ENCODE measurements at regions not wholly inside any gene's neighbourhood (a gene's known extent, or its start where the extent isn't known, plus 50 kb on each side); places are given as distances from the start of the nearest gene placed in this dataset.

GRCh38 chr16:6888531-6888930, 444.1 kb upstream of the RBFOX1 start:
- no peak overlapping the region for H2AFZ ChIP-seq (ENCODE audit: low read depth, low read length)
- H4K20me1 ChIP-seq (ENCODE audit: insufficient read depth, low read length): no peaks in the 10 kb centered on the region
- no peak overlapping the region for H3K4me3 ChIP-seq (ENCODE audit: low read length)
- no peaks in the 10 kb centered on the region for H3K4me1 ChIP-seq (ENCODE audit: low read length)
- no peaks in the 10 kb centered on the region for H3K27me3 ChIP-seq (ENCODE audit: low read depth, low read length)
- H3K79me2 ChIP-seq (ENCODE audit: low read length): no peaks in the 10 kb centered on the region
- H3K9ac ChIP-seq (ENCODE audit: low read length): no peak overlapping the region
- H3K36me3 ChIP-seq (replicated peaks; ENCODE audit: low read depth, low read length): no peaks in the 10 kb centered on the region
- H3K4me2 ChIP-seq (ENCODE audit: low read length): no peak overlapping the region
- no peak overlapping the region for H3K27ac ChIP-seq (ENCODE audit: low read length)
- H3K9me3 ChIP-seq (ENCODE audit: insufficient read depth, low read length): no peaks in the 10 kb centered on the region
- TF ChIP-seq EZH2phosphoT487 (IDR thresholded peaks at IDR 0.05; ENCODE audit: low read depth): no peak
- no peak for TF ChIP-seq CTCF (IDR thresholded peaks at IDR 0.05; ENCODE audit: low read depth, low read length)

DNA sequence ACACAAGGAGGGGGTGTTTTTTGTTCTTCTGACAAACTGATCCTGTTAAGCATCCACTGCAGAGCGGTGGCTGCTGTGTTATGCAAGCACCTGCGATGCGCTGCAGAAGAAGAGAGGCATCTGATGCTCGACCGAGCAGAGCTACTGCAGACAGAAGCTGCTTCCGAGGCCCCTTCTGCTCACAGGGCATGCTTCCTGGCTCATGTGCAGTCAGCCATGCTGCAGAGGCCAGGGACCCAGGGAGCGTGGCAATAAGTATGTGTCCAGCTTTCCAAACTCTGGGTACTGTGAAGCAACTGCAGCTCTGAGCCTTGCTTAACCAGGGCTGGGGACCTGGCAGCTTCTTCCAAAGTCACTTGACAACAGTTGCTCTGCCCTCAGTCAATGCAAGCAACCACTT, 448.6 kb upstream of the RBFOX1 start:
- H3K79me2 ChIP-seq (ENCODE audit: low read length): no peaks in the 10 kb centered on the region
- no peak overlapping the region for H3K4me3 ChIP-seq (ENCODE audit: low read length)
- no peak overlapping the region for H2AFZ ChIP-seq (ENCODE audit: low read depth, low read length)
- no peaks in the 10 kb centered on the region for H3K27me3 ChIP-seq (ENCODE audit: low read depth, low read length)
- TF ChIP-seq EZH2phosphoT487 (IDR thresholded peaks at IDR 0.05; ENCODE audit: low read depth) (no peak), CTCF (IDR thresholded peaks at IDR 0.05; ENCODE audit: low read depth, low read length) (no peak)
- H3K4me2 ChIP-seq (ENCODE audit: low read length): no peak overlapping the region
- H4K20me1 ChIP-seq (ENCODE audit: insufficient read depth, low read length): no peaks in the 10 kb centered on the region
- H3K9me3 ChIP-seq (ENCODE audit: insufficient read depth, low read length): no peaks in the 10 kb centered on the region
- H3K36me3 ChIP-seq (replicated peaks; ENCODE audit: low read depth, low read length): no peaks in the 10 kb centered on the region
- no peak overlapping the region for H3K27ac ChIP-seq (ENCODE audit: low read length)
- H3K9ac ChIP-seq (ENCODE audit: low read length): no peak overlapping the region
- H3K4me1 ChIP-seq (ENCODE audit: low read length): no peaks in the 10 kb centered on the region

- Histone ChIP-seq H3K27me3 (ENCODE audit: low read depth, low read length) (no peaks in the 10 kb centered on the region), H3K9ac (ENCODE audit: low read length) (no peak overlapping the region), H4K20me1 (ENCODE audit: insufficient read depth, low read length) (no peaks in the 10 kb centered on the region), H3K9me3 (ENCODE audit: insufficient read depth, low read length) (no peaks in the 10 kb centered on the region), H3K79me2 (ENCODE audit: low read length) (no peaks in the 10 kb centered on the region), H3K36me3 (replicated peaks; ENCODE audit: low read depth, low read length) (no peaks in the 10 kb centered on the region), H3K27ac (ENCODE audit: low read length) (no peak overlapping the region), H3K4me1 (ENCODE audit: low read length) (no peaks in the 10 kb centered on the region), H2AFZ (ENCODE audit: low read depth, low read length) (no peak overlapping the region), H3K4me2 (ENCODE audit: low read length) (no peak overlapping the region), H3K4me3 (ENCODE audit: low read length) (no peak overlapping the region)
- TF ChIP-seq CTCF (IDR thresholded peaks at IDR 0.05; ENCODE audit: low read depth, low read length) (no peak), EZH2phosphoT487 (IDR thresholded peaks at IDR 0.05; ENCODE audit: low read depth) (no peak)
Observed at GRCh38 chr16:6880263-6880662, 452.4 kb upstream of the RBFOX1 start.

- no peaks in the 10 kb centered on the region for H3K9me3 ChIP-seq (ENCODE audit: insufficient read depth, low read length)
- H2AFZ ChIP-seq (ENCODE audit: low read depth, low read length): no peak overlapping the region
- no peaks in the 10 kb centered on the region for H4K20me1 ChIP-seq (ENCODE audit: insufficient read depth, low read length)
- no peak overlapping the region for H3K4me3 ChIP-seq (ENCODE audit: low read length)
- no peak overlapping the region for H3K9ac ChIP-seq (ENCODE audit: low read length)
- H3K4me2 ChIP-seq (ENCODE audit: low read length): no peak overlapping the region
- no peaks in the 10 kb centered on the region for H3K79me2 ChIP-seq (ENCODE audit: low read length)
- H3K4me1 ChIP-seq (ENCODE audit: low read length): no peaks in the 10 kb centered on the region
- H3K36me3 ChIP-seq (replicated peaks; ENCODE audit: low read depth, low read length): no peaks in the 10 kb centered on the region
- TF ChIP-seq EZH2phosphoT487 (IDR thresholded peaks at IDR 0.05; ENCODE audit: low read depth) (no peak), CTCF (IDR thresholded peaks at IDR 0.05; ENCODE audit: low read depth, low read length) (no peak)
- H3K27me3 ChIP-seq (ENCODE audit: low read depth, low read length): no peaks in the 10 kb centered on the region
- no peak overlapping the region for H3K27ac ChIP-seq (ENCODE audit: low read length)
Observed at GRCh38 chr16:6864671-6865070, 468.0 kb upstream of the RBFOX1 start.
